Panc1 (cell line): ENCODE measurements at regions not wholly inside any gene's neighbourhood (a gene's known extent, or its start where the extent isn't known, plus 50 kb on each side); places are given as distances from the start of the nearest gene placed in this dataset.

Experiments used
- CTCF ChIP-seq: fragments of 450-650 bp; IDR thresholded peaks from 2 replicates; pipeline ENCODE4 v1.5.1; 2017; ENCODE audit warnings: mild to moderate bottlenecking
- POLR2AphosphoS5 ChIP-seq: IDR thresholded peaks from 2 replicates; pipeline ENCODE4 v1.6.1; 2012; ENCODE audit warnings: mild to moderate bottlenecking, low read depth, low read length, moderate library complexity
- REST ChIP-seq, 2 experiments: IDR thresholded peaks; 2 replicates each; pipeline ENCODE4 v1.6.1; 2011 to 2012; ENCODE audit warnings: low read depth in 2 of 2, control low read depth in 1 of 2, low read length in 1 of 2, mild to moderate bottlenecking in 1 of 2, moderate library complexity in 1 of 2; ENCODE audit not compliant: insufficient read depth in 1 of 2
- SIN3A ChIP-seq: IDR thresholded peaks from 2 replicates; pipeline ENCODE4 v1.6.1; 2012; ENCODE audit warnings: low read depth, mild to moderate bottlenecking, low read length, moderate library complexity, borderline replicate concordance; ENCODE audit not compliant: insufficient read depth
- TCF7L2 ChIP-seq: IDR thresholded peaks from 2 replicates; pipeline ENCODE4 v1.6.1; 2011; ENCODE audit warnings: mild to moderate bottlenecking, low read depth, low read length, inconsistent platforms

DNA sequence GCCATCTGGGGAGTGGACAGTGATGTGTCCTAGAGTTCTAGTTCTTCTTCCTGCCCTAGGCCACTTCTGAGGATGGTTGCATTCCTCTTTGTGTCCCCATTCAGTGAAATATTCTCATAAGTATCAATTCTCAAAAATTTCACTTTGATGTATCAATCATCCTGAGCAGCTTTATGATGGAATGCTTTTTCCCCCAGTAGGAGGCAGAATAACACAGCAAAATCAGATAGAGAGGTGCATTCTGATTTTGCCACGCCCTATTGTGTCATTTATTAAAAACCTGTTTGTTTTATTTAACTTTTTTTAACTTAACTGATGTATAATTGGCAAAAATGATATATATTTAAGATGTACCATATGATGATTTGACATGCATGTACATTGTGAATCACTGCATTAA lies 656.0 kb upstream of the GRM7 start:
- TF ChIP-seq CTCF (no peak), TCF7L2 (no peak), SIN3A (no peak), POLR2AphosphoS5 (no peak), REST (IDR thresholded peaks at IDR 0.05; ENCODE audit: insufficient read depth in 1 of 2, low read depth in 2 of 2, low read length in 1 of 2) (no peak)
